ENCODE measurements at regions not wholly inside any gene's neighbourhood (a gene's known extent, or its start where the extent isn't known, plus 50 kb on each side); places are given as distances from the start of the nearest gene placed in this dataset.

DNA sequence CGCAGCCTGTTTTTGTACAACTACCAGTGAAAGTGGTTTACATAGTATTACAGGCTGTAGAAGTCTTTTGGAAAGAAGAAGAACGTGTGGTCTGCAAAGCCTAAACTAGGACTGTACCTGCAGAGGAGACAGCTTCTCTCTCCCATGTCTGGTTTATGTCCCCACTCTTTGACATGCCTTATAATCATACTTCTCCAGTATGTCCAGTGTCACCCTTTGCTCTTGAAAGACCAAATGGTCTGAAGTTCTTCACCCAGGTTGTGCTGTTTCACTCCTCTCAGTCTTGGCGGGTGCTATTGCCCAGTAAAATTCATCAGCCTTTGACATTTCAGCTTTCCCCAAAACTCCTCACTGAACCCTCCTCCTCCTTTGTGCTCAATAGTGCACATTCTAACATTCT, 676.0 kb upstream of the TENM4 start:
- TF ChIP-seq EZH2 (IDR thresholded peaks at IDR 0.05; ENCODE audit: borderline replicate concordance, low read depth, low read length, severe bottlenecking) (no peak), POLR2A (IDR thresholded peaks at IDR 0.05; ENCODE audit: low read depth, low read length) (no peak)
- TF ChIP-seq, protein P1, sequence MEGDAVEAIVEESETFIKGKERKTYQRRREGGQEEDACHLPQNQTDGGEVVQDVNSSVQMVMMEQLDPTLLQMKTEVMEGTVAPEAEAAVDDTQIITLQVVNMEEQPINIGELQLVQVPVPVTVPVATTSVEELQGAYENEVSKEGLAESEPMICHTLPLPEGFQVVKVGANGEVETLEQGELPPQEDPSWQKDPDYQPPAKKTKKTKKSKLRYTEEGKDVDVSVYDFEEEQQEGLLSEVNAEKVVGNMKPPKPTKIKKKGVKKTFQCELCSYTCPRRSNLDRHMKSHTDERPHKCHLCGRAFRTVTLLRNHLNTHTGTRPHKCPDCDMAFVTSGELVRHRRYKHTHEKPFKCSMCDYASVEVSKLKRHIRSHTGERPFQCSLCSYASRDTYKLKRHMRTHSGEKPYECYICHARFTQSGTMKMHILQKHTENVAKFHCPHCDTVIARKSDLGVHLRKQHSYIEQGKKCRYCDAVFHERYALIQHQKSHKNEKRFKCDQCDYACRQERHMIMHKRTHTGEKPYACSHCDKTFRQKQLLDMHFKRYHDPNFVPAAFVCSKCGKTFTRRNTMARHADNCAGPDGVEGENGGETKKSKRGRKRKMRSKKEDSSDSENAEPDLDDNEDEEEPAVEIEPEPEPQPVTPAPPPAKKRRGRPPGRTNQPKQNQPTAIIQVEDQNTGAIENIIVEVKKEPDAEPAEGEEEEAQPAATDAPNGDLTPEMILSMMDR (IDR thresholded peaks at IDR 0.05; ENCODE audit: extremely low read depth in 1 of 2, insufficient read depth in 1 of 2, low read depth in 1 of 2, low read length in 2 of 2) = no peak
